ENCODE measurements at regions not wholly inside any gene's neighbourhood (a gene's known extent, or its start where the extent isn't known, plus 50 kb on each side); places are given as distances from the start of the nearest gene placed in this dataset.

GRCh38 chr4:59058543-59058942, 1948.4 kb upstream of the IGFBP7 start:
- DNase-seq = no peak
- in situ Hi-C loops (cut with HindIII; ENCODE audit: low pct_ligation_motif_present, low sequenced_read_pairs) = no loop called here
- no peak overlapping the region for H3K27ac ChIP-seq
- H3K36me3 ChIP-seq (replicated peaks) = no peaks in the 10 kb centered on the region
- H3K27me3 ChIP-seq (replicated peaks) = no peaks in the 10 kb centered on the region
- TF ChIP-seq CTCF (IDR thresholded peaks at IDR 0.05; ENCODE audit: low read depth, low read length, missing control alignments) = no peak
- H3K4me3 ChIP-seq (ENCODE audit: low read depth, low read length) = no peak overlapping the region

DNA sequence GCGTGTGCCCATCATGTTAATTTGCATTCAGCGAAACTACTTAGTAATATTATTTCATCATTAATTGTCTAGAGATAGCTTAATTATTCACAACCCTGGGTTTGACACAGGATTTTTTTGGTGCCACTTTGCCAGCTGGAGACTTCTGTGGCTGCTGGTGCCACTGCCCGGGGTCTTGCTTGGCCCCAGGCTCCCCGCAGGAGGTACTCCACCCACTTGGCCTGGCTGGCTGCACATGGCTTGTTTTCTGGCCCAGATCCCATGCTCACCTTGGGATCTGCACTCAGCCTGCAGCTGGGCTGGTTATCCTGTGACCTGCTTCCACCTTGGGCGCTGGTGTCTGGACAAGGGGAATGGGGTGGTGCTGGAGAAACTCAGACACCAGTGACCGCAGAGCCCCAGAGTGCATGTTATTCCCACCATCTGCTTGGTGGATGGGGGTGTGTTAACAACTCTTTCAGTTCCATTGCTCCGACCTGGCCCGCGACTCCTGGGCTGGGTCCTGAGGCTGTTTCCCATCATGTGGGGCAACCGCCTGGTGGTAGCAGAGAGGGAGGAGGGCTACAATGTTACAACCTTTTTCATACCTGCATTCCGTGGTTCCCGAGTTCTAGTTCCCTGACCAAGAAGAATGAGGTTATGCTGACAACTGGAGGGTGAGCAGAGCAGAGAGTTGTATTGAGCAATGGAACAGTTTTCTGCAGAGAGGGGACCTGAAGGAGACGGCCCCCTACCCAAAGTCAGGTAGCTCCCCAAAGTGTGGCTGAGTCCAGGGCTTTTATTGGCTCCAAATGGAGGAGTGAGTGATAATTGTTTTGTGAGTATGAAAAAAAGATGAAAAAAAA, 1950.0 kb upstream of the IGFBP7 start:
- Histone ChIP-seq H3K27ac (no peak overlapping the region), H3K27me3 (replicated peaks) (no peaks in the 10 kb centered on the region), H3K36me3 (replicated peaks) (no peaks in the 10 kb centered on the region), H3K4me3 (ENCODE audit: low read depth, low read length) (no peak overlapping the region)
- in situ Hi-C loops (cut with HindIII; ENCODE audit: low pct_ligation_motif_present, low sequenced_read_pairs) = no loop called here
- no peak for DNase-seq
- no peak for TF ChIP-seq CTCF (IDR thresholded peaks at IDR 0.05; ENCODE audit: low read depth, low read length, missing control alignments)

DNA sequence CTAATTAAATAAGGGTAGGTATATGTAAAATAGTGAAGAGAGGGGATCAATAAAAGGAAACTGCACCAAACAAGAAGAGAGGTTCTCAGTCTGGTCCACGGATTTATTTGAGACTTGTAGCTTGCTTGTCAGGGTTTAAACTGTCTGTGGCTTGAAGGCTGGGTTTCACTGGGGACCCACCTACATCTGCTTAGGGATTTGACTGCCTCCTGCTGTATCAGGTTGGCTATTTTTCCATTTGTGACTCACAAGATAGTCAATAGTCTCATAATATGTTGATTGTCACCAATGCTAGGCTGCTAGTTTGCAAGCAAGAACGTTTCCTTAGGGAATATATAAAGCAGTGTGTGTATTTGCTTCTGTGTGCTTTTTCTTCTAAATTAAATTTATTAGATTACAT, 1950.7 kb upstream of the IGFBP7 start:
- TF ChIP-seq CTCF (IDR thresholded peaks at IDR 0.05; ENCODE audit: low read depth, low read length, missing control alignments) = no peak
- in situ Hi-C loops (cut with HindIII; ENCODE audit: low pct_ligation_motif_present, low sequenced_read_pairs) = no loop called here

GRCh38 chr4:59063015-59063720, 1953.0 kb upstream of the IGFBP7 start:
- in situ Hi-C loops (cut with HindIII; ENCODE audit: low pct_ligation_motif_present, low sequenced_read_pairs) = no loop called here
- Histone ChIP-seq H3K27ac (no peak overlapping the region), H3K4me3 (ENCODE audit: low read depth, low read length) (no peak overlapping the region), H3K27me3 (replicated peaks) (no peaks in the 10 kb centered on the region), H3K36me3 (replicated peaks) (no peaks in the 10 kb centered on the region)
- DNase-seq = no peak
- TF ChIP-seq CTCF (IDR thresholded peaks at IDR 0.05; ENCODE audit: low read depth, low read length, missing control alignments) = no peak

More for the DNA sequence above, 1950.7 kb upstream of the IGFBP7 start:
- no peak for DNase-seq
- no peaks in the 10 kb centered on the region for H3K27me3 ChIP-seq (replicated peaks)
- H3K36me3 ChIP-seq (replicated peaks) = no peaks in the 10 kb centered on the region
- H3K4me3 ChIP-seq (ENCODE audit: low read depth, low read length) = no peak overlapping the region
- no peak overlapping the region for H3K27ac ChIP-seq

DNA sequence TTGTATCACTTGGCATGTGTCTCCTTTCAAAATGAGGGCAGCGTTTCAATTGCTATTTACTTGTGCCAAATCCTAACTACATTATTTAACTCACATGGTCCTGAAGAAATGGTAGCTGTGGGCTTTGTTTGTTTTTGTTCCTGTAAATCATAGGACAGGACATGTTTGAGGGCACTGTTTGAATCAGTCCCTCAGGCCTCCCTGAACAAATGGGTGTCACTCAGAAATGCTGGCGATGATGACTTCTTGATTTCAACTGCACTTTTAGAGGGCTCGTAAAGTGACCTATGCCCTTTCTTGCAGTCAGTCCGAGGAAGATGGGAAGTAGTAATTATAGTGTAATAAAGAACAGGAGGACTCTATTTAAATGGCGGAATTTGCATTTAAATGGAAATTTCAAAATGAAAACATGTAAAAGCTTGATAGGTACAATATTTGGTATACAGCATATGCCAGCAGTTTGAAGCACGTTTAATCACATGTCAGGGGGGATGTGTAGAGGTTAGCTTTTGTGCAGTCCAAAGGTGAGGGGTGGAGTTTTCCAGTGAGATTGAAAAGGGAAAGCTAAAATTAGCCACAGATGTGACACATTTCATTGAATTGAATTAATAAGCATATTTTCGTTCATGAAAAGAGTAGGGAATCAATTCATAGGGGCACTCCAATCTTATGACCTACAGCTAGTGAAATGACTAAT, 1958.7 kb upstream of the IGFBP7 start:
- Histone ChIP-seq H3K27me3 (replicated peaks) (no peaks in the 10 kb centered on the region), H3K36me3 (replicated peaks) (no peaks in the 10 kb centered on the region), H3K4me3 (ENCODE audit: low read depth, low read length) (no peak overlapping the region), H3K27ac (no peak overlapping the region)
- in situ Hi-C loops (cut with HindIII; ENCODE audit: low pct_ligation_motif_present, low sequenced_read_pairs) = no loop called here
- DNase-seq = no peak
- TF ChIP-seq CTCF (IDR thresholded peaks at IDR 0.05; ENCODE audit: low read depth, low read length, missing control alignments) = no peak
